ENCODE measurements at regions not wholly inside any gene's neighbourhood (a gene's known extent, or its start where the extent isn't known, plus 50 kb on each side); places are given as distances from the start of the nearest gene placed in this dataset.

DNA sequence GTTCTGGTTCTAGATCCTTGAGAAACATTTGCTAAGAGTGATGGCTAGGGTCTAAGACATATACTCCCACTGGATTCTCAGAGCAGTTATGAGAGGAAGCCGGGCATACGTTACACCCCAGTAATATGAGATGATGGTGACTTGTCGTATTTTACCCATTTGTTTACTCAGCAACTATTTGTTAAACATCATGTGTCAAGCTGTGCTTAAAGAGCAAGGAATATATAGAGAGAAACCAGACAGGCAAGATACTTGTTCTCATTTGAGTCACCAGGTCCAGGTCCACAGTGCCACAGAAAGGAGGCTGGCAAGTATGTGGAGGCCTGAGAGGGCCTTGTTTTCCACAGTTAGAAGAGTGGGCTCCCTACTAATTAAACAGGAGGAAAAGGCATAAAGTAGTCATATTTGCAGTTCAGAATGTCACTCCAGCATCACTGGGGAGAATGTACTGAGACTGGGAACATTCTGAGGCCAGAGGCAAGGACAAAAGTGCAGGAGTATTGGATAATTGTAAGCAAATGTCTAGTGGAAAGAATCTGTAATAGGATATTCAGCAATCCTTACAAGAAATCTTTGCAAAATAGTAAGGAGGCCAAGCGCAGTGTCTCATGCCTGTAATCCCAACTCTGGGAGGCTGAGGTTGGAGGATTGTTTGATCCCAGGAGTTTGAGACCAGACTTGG is 142.2 kb downstream of the IRS2 start:
- DNase-seq (ENCODE audit: low spot score): no peak
- H3K4me1 ChIP-seq: no peaks in the 10 kb centered on the region
- no peaks in the 10 kb centered on the region for H3K36me3 ChIP-seq
- no peak overlapping the region for H3K4me3 ChIP-seq
- H3K27ac ChIP-seq: no peak overlapping the region
- TF ChIP-seq CTCF (IDR thresholded peaks at IDR 0.05): no peak
- no peaks in the 10 kb centered on the region for H3K27me3 ChIP-seq
- peaks cover 0 to 21% of the 10 kb centered on the region in 2 donors for H3K9me3 ChIP-seq

- TF ChIP-seq CTCF (IDR thresholded peaks at IDR 0.05): no peak
- no peak overlapping the region for H3K27ac ChIP-seq
- no peaks in the 10 kb centered on the region for H3K36me3 ChIP-seq
- no peak for DNase-seq (ENCODE audit: low spot score)
- H3K27me3 ChIP-seq: no peaks in the 10 kb centered on the region
- H3K9me3 ChIP-seq: peaks cover 0 to 21% of the 10 kb centered on the region in 2 donors
- no peak overlapping the region for H3K4me3 ChIP-seq
- no peaks in the 10 kb centered on the region for H3K4me1 ChIP-seq
Observed at GRCh38 chr13:109642358-109642757, 144.0 kb downstream of the IRS2 start.

DNA sequence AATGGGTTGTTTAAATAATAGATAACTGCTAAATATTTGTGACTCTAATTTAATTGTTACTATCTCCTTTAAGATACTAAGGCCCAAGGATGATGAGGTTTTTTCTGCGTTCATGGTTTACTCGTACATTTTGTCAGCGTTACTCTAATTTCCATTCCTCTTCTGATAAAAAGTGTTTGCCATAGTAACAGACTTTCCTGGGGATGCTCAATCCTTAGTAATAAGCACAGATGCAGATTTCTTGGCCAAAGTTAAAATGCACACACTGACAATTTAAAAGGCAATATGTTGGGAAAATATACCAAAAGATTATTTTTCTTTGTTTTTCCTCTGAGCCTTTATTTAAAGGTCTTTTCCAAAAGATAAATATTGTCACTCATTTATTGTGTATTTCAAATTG is 149.6 kb downstream of the IRS2 start:
- Histone ChIP-seq H3K4me3 (no peak overlapping the region), H3K9me3 (peaks cover 0 to 20% of the 10 kb centered on the region in 2 donors), H3K4me1 (no peaks in the 10 kb centered on the region), H3K36me3 (no peaks in the 10 kb centered on the region), H3K27ac (no peak overlapping the region), H3K27me3 (no peaks in the 10 kb centered on the region)
- TF ChIP-seq CTCF (IDR thresholded peaks at IDR 0.05): no peak
- no peak for DNase-seq (ENCODE audit: low spot score)

DNA sequence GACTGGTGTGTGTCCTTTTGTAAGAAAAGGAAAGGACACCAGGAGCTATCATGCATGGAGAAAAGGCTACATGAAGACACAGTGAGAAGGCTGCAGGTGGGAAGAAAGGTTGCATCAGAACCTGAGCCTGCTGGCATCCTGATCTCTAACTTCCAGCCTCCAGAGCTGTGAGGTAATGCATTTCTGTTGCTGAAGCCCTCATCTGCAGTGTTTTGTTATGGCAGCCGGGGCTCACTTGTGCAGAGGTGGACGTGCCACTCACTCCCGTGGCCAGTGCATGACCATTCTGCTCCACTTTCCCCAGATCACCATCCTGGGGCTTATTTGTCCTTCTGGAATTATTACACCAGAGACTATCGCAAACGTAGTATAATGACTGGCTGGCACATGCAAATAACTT is 155.3 kb downstream of the IRS2 start:
- H3K27me3 ChIP-seq: no peaks in the 10 kb centered on the region
- no peak for DNase-seq (ENCODE audit: low spot score)
- no peak for TF ChIP-seq CTCF (IDR thresholded peaks at IDR 0.05)

GRCh38 chr13:109630271-109630670 is 156.1 kb downstream of the IRS2 start:
- DNase-seq (ENCODE audit: low spot score): no peak
- H3K27ac ChIP-seq: no peak overlapping the region
- no peaks in the 10 kb centered on the region for H3K9me3 ChIP-seq
- H3K4me3 ChIP-seq: no peak overlapping the region
- no peaks in the 10 kb centered on the region for H3K27me3 ChIP-seq
- H3K4me1 ChIP-seq: no peaks in the 10 kb centered on the region
- no peak for TF ChIP-seq CTCF (IDR thresholded peaks at IDR 0.05)
- H3K36me3 ChIP-seq: no peaks in the 10 kb centered on the region

More for the DNA sequence above, 155.3 kb downstream of the IRS2 start:
- no peak overlapping the region for H3K4me3 ChIP-seq
- H3K9me3 ChIP-seq: no peaks in the 10 kb centered on the region
- H3K4me1 ChIP-seq: no peaks in the 10 kb centered on the region
- H3K27ac ChIP-seq: no peak overlapping the region
- H3K36me3 ChIP-seq: no peaks in the 10 kb centered on the region

DNA sequence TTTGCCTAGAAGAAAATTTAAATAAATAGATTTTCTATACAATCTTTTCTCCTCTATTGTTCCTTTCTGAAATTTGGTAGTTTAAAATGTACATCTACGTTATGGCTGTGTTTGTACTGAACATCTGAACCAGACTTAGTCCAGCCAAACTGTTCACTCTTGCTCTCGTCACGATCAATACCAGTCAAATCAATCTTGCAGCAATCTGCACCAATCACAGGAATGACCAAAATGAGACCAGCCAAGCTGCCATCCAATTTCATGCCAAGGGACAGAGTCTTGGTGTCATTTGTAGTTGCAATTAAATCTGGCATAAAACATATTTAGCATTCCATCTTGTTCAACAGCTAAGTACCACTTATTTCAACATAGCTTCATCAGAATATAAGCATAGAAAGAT is 156.6 kb downstream of the IRS2 start:
- Histone ChIP-seq H3K4me3 (no peak overlapping the region), H3K27me3 (no peaks in the 10 kb centered on the region), H3K4me1 (no peaks in the 10 kb centered on the region), H3K36me3 (no peaks in the 10 kb centered on the region), H3K27ac (no peak overlapping the region), H3K9me3 (no peaks in the 10 kb centered on the region)
- DNase-seq (ENCODE audit: low spot score): no peak
- TF ChIP-seq CTCF (IDR thresholded peaks at IDR 0.05): no peak
